Lower leg skin (tissue), 3 donors: ENCODE measurements at regions not wholly inside any gene's neighbourhood (a gene's known extent, or its start where the extent isn't known, plus 50 kb on each side); places are given as distances from the start of the nearest gene placed in this dataset.

Experiments used
- POLR2A ChIP-seq, 2 donors: fragments of 450-650 bp; IDR thresholded peaks; one replicate each; pipeline ENCODE4 v1.6.1; 2016 to 2017; ENCODE audit warnings: antibody characterized with exemption in 2 of 2, mild to moderate bottlenecking in 1 of 2, moderate library complexity in 1 of 2
- TF ChIP-seq, protein P1 (sequence below), 3 donors: fragments of 450-650 bp; IDR thresholded peaks; one replicate each; pipeline ENCODE4 v1.5.1; 2016; ENCODE audit warnings: antibody characterized with exemption in 3 of 3, mild to moderate bottlenecking in 3 of 3, moderate library complexity in 2 of 3

DNA sequence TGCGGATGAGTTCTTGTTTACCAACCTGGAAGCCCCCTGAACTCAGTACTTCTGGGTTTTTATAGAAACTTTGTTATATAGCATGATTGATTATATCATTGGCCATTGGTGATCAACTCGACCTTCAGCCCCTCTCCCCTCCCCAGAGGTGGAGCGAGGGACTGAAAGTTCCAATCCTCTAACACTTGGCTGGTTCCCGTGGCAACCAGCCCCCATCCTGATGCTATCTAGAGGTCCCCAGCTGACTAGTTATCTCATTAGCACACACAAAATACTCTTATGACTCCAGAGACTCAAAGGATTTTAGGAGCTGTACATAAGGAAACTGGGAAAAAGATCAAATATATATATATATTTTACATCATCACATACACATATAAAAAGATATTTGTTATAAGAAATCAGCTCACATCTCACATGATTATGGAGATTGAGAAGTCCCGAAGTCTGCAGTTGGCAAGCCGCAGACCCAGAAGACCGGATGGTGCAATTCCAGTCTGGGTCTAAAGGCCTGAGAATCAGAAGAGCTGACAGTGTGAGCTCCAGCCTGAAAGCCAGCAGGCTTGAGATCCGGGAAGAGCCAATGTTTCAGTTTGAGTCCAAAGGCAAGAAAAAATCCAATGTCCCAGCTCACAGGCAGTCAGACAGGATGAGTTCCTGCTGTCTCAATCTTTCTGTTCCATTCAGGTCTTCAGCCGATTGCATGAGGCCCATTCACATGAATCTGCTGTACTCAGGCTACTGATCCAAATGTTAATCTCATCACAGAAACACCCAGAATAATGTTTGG, 179.3 kb upstream of the DTNBP1 start:
- TF ChIP-seq, protein P1, sequence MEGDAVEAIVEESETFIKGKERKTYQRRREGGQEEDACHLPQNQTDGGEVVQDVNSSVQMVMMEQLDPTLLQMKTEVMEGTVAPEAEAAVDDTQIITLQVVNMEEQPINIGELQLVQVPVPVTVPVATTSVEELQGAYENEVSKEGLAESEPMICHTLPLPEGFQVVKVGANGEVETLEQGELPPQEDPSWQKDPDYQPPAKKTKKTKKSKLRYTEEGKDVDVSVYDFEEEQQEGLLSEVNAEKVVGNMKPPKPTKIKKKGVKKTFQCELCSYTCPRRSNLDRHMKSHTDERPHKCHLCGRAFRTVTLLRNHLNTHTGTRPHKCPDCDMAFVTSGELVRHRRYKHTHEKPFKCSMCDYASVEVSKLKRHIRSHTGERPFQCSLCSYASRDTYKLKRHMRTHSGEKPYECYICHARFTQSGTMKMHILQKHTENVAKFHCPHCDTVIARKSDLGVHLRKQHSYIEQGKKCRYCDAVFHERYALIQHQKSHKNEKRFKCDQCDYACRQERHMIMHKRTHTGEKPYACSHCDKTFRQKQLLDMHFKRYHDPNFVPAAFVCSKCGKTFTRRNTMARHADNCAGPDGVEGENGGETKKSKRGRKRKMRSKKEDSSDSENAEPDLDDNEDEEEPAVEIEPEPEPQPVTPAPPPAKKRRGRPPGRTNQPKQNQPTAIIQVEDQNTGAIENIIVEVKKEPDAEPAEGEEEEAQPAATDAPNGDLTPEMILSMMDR (IDR thresholded peaks at IDR 0.05): no peak
- no peak for TF ChIP-seq POLR2A (IDR thresholded peaks at IDR 0.05)
